CD4-positive, alpha-beta T cell (primary cell): ENCODE measurements at regions not wholly inside any gene's neighbourhood (a gene's known extent, or its start where the extent isn't known, plus 50 kb on each side); places are given as distances from the start of the nearest gene placed in this dataset.

Source experiments
- ATAC-seq: fragments of 200-7000 bp; cut with Tn5 transposase; one replicate; pipeline ENCODE4 v1.10.0; 2022; ENCODE audit warnings: mild to moderate bottlenecking; ENCODE audit not compliant: poor library complexity
- CTCF ChIA-PET: fragments of 350-600 bp; sonication (Branson Sonifier 250); formaldehyde crosslinking; loops from one replicate; lab custom pipeline; 2021; ENCODE audit warnings: antibody characterized with exemption, inconsistent platforms; lab: Charles Lee
- POLR2A ChIA-PET: fragments of 350-600 bp; sonication (Branson Sonifier 250); formaldehyde crosslinking; loops from one replicate; lab custom pipeline; 2021; ENCODE audit warnings: antibody characterized with exemption, inconsistent platforms; lab: Charles Lee
- DNase-seq, 14 experiments: peaks; one replicate each; pipeline ENCODE4 v3.0.0-alpha.2; 2013 to 2020; ENCODE audit warnings: mixed read lengths in 2 of 14
- H3K27ac ChIP-seq, 2 donors: one replicate each; pipeline versions ENCODE4 v1.5.1 to v1.7.0; 2013; ENCODE audit warnings: low read length in 2 of 2, low read depth in 1 of 2, mild to moderate bottlenecking in 1 of 2
- H3K27me3 ChIP-seq, 2 experiments: 1 replicate in 1 of 2; 2 replicates in 1 of 2; pipeline versions ENCODE4 v1.6.1 to v1.7.0; 2013; ENCODE audit warnings: low read length in 2 of 2, control low read depth in 1 of 2, mild to moderate bottlenecking in 1 of 2, moderate library complexity in 1 of 2; ENCODE audit not compliant: insufficient read depth in 2 of 2, control insufficient read depth in 1 of 2
- H3K36me3 ChIP-seq: one replicate; pipeline ENCODE4 v1.6.1; 2013; ENCODE audit warnings: low read length, control low read depth; ENCODE audit not compliant: insufficient read depth
- H3K4me1 ChIP-seq: one replicate; pipeline ENCODE4 v1.6.1; 2013; ENCODE audit warnings: low read length, control low read depth; ENCODE audit not compliant: insufficient read depth
- H3K4me3 ChIP-seq: one replicate; pipeline ENCODE4 v1.5.1; 2013; ENCODE audit warnings: mild to moderate bottlenecking, low read length, moderate library complexity
- H3K9me3 ChIP-seq, 2 experiments: 1 replicate in 1 of 2; 2 replicates in 1 of 2; pipeline versions ENCODE4 v1.6.1 to v1.7.0; 2013; ENCODE audit warnings: low read length in 2 of 2, mild to moderate bottlenecking in 2 of 2, control low read depth in 1 of 2, moderate library complexity in 1 of 2; ENCODE audit not compliant: control insufficient read depth in 1 of 2, insufficient read depth in 1 of 2
- H3K27ac Mint-ChIP-seq: one replicate; pipeline ENCODE4 v1.8.0; 2020; ENCODE audit warnings: mixed read lengths
- H3K27me3 Mint-ChIP-seq: one replicate; pipeline ENCODE4 v1.8.0; 2021; ENCODE audit warnings: mixed read lengths
- H3K36me3 Mint-ChIP-seq: one replicate; pipeline ENCODE4 v1.8.0; 2021; ENCODE audit warnings: low read depth, mixed read lengths
- H3K4me1 Mint-ChIP-seq: one replicate; pipeline ENCODE4 v1.8.0; 2021; ENCODE audit warnings: low read depth, mixed read lengths
- H3K4me3 Mint-ChIP-seq: one replicate; pipeline ENCODE4 v1.8.0; 2020; ENCODE audit warnings: mild to moderate bottlenecking, mixed read lengths
- H3K9me3 Mint-ChIP-seq: one replicate; pipeline ENCODE4 v1.8.0; 2020; ENCODE audit warnings: mixed read lengths
- intact Hi-C, 2 experiments: fragments of 100-400 bp; cut with DNase I in 1 of 2; cut with micrococcal nuclease in 1 of 2; formaldehyde crosslinking; loops; one replicate each; pipeline versions ENCODE4 v1.15.1 to v1.9.0; 2023 to 2025; cut with DNase I, micrococcal nuclease
- TF ChIP-seq, protein P1 (sequence below): fragments of 200-600 bp; IDR thresholded peaks from one replicate; pipeline ENCODE4 v1.8.0; 2022; ENCODE audit warnings: antibody characterized with exemption, mild to moderate bottlenecking

DNA sequence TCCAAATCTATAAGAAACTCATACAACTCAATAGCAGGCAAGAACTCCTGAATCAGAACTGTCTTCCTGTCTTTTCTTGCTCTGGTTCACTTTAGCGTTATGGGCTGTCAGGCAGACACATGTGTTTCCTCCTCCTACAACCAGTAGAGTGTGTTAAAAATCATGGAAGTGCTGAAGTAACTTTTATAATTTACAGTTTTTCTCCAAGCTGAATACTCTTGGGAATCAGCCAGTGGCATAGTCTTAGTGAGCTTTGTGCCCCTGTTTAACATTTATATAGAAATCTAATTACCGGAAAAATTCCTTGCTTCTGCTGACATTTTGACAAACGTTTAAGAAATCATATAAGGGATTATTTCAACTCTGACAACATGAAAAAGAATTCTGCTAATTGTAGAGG is 113.1 kb upstream of the RGS18 start:
- TF ChIP-seq, protein P1, sequence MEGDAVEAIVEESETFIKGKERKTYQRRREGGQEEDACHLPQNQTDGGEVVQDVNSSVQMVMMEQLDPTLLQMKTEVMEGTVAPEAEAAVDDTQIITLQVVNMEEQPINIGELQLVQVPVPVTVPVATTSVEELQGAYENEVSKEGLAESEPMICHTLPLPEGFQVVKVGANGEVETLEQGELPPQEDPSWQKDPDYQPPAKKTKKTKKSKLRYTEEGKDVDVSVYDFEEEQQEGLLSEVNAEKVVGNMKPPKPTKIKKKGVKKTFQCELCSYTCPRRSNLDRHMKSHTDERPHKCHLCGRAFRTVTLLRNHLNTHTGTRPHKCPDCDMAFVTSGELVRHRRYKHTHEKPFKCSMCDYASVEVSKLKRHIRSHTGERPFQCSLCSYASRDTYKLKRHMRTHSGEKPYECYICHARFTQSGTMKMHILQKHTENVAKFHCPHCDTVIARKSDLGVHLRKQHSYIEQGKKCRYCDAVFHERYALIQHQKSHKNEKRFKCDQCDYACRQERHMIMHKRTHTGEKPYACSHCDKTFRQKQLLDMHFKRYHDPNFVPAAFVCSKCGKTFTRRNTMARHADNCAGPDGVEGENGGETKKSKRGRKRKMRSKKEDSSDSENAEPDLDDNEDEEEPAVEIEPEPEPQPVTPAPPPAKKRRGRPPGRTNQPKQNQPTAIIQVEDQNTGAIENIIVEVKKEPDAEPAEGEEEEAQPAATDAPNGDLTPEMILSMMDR: no peak

DNA sequence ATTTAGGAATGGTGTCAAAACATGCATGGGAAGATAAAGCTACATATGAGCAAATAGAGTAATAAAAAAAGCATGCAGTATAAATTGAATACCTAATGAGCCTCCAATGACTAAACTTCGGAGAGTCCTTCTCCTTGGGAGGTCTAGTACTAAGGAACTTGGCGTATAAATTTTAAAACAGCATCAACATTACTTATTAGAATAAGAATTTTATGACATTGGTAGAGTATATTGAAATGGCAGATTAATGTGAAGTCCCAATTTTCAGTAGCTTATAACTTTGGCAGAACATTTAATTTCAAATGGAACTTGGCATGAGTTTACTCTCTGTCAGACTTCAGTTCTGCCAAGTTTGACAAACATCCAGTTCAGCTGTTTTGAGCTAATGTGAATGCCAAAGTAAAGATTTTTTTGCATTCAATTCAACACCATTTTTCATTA is 104.7 kb upstream of the RGS18 start:
- intact Hi-C loops: no loop called here
- H3K9me3 ChIP-seq: peaks cover 0 to 7% of the 10 kb centered on the region in 2 experiments
- no peak overlapping the region for H3K27ac ChIP-seq
- H3K4me3 ChIP-seq: no peak overlapping the region
- Mint-ChIP-seq H3K36me3 (no peaks in the 10 kb centered on the region), H3K4me3 (no peak overlapping the region), H3K9me3 (peaks cover 3% of the 10 kb centered on the region), H3K27me3 (no peaks in the 10 kb centered on the region), H3K27ac (no peak overlapping the region), H3K4me1 (no peaks in the 10 kb centered on the region)
- ATAC-seq: no peak
- ChIA-PET POLR2A (no interaction called here), CTCF (interaction anchor here (0.7 kb wide), 1 partner anchor 12 kb away, joined by 3 read pairs; no protein-coding TSS in a partner anchor)
- TF ChIP-seq, protein P1: no peak
- no peaks in the 10 kb centered on the region for H3K4me1 ChIP-seq
- DNase-seq: no peak
- H3K27me3 ChIP-seq: no peaks in the 10 kb centered on the region
- H3K36me3 ChIP-seq: no peaks in the 10 kb centered on the region

More for the DNA sequence above, 113.1 kb upstream of the RGS18 start:
- ATAC-seq (no peak), DNase-seq (no peak)
- Mint-ChIP-seq H3K9me3 (peaks cover 3% of the 10 kb centered on the region), H3K4me3 (no peak overlapping the region), H3K27me3 (no peaks in the 10 kb centered on the region), H3K36me3 (no peaks in the 10 kb centered on the region), H3K27ac (no peak overlapping the region), H3K4me1 (no peaks in the 10 kb centered on the region)
- Histone ChIP-seq H3K27ac (no peak overlapping the region), H3K4me1 (no peaks in the 10 kb centered on the region), H3K36me3 (no peaks in the 10 kb centered on the region), H3K4me3 (no peak overlapping the region), H3K9me3 (no peaks in the 10 kb centered on the region), H3K27me3 (no peaks in the 10 kb centered on the region)
- intact Hi-C loops: no loop called here
- CTCF ChIA-PET: no interaction called here
- POLR2A ChIA-PET: no interaction called here

DNA sequence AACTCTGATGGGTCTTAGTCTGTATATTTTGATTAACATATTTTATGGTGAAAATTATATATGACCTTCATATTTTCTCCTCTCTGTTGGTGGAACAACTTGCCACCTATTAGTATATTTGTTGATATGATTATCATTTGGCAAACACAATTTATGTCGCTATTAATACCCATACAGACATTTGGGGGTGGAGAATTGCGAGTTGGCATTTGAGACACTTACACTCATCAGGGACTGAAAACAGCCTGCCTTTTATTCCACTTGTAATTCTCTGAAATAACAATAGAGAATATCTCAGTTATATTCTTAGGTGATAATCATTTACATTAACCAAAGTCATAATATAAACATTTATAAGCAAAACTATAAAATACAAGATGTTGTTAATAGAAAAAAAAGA is 100.5 kb upstream of the RGS18 start:
- POLR2A ChIA-PET: no interaction called here
- no peaks in the 10 kb centered on the region for H3K36me3 Mint-ChIP-seq
- CTCF ChIA-PET: no interaction called here
- no peak overlapping the region for H3K27ac Mint-ChIP-seq
- TF ChIP-seq, protein P1: no peak
- no peaks in the 10 kb centered on the region for H3K27me3 Mint-ChIP-seq
- no peaks in the 10 kb centered on the region for H3K9me3 Mint-ChIP-seq
- intact Hi-C loops: no loop called here
- H3K4me1 ChIP-seq: no peaks in the 10 kb centered on the region
- no peaks in the 10 kb centered on the region for H3K36me3 ChIP-seq
- peaks cover 0 to 7% of the 10 kb centered on the region in 2 experiments for H3K9me3 ChIP-seq
- ATAC-seq: no peak
- H3K4me3 Mint-ChIP-seq: no peak overlapping the region
- no peaks in the 10 kb centered on the region for H3K27me3 ChIP-seq
- no peaks in the 10 kb centered on the region for H3K4me1 Mint-ChIP-seq
- no peak overlapping the region for H3K27ac ChIP-seq
- no peak overlapping the region for H3K4me3 ChIP-seq
- DNase-seq: no peak
